GM12878 (cell line): ENCODE measurements at regions not wholly inside any gene's neighbourhood (a gene's known extent, or its start where the extent isn't known, plus 50 kb on each side); places are given as distances from the start of the nearest gene placed in this dataset.

Experiments used
- ATAC-seq: fragments of 200-7000 bp; cut with Tn5 transposase; 3 replicates; pipeline ENCODE4 v1.9.1; 2020; ENCODE audit warnings: mild to moderate bottlenecking, moderate library complexity
- BruUV-seq: library from RNA; stranded (reverse); fragments of 400-500 nt; replicated peaks from 2 replicates; lab custom pipeline; 2021; lab: Mats Ljungman, UMichigan
- CTCF ChIA-PET: fragments of 300-600 bp; sonication (Branson Sonifier 250); formaldehyde crosslinking; extraction: SDS; loops from one replicate; lab custom pipeline; 2021; ENCODE audit warnings: inconsistent platforms; lab: Yijun Ruan, JAX
- POLR2A ChIA-PET: fragments of 350-600 bp; formaldehyde crosslinking; extraction: SDS; loops from one replicate; lab custom pipeline; 2021; ENCODE audit warnings: inconsistent platforms; lab: Charles Lee
- RAD21 ChIA-PET: fragments of 300-600 bp; sonication (Branson Sonifier 250); formaldehyde crosslinking; loops from one replicate; lab custom pipeline; 2023; ENCODE audit warnings: antibody characterized with exemption; ENCODE audit not compliant: unreplicated experiment; lab: Charles Lee
- SMC1A ChIA-PET: fragments of 300-600 bp; sonication (Branson Sonifier 250); formaldehyde crosslinking; loops from one replicate; lab custom pipeline; 2023; ENCODE audit not compliant: unreplicated experiment, uncharacterized antibody; lab: Charles Lee
- DNase-seq: peaks from one replicate; pipeline ENCODE4 v3.0.0-alpha.2; 2011; ENCODE audit warnings: low read depth, low spot score
- FAIRE-seq: peaks from 3 replicates; lab custom pipeline; 2011; peaks lifted over from hg19 to GRCh38; lab: Jason Lieb, UNC
- H2AFZ ChIP-seq: 2 replicates; pipeline ENCODE4 v1.6.0; 2011; ENCODE audit warnings: low read depth, low read length, control low read depth; ENCODE audit not compliant: control insufficient read depth
- H3K27ac ChIP-seq: 2 replicates; pipeline ENCODE4 v1.5.1; 2011; ENCODE audit warnings: control low read depth; ENCODE audit not compliant: control insufficient read depth, insufficient read depth
- H3K27me3 ChIP-seq, 2 experiments: replicated peaks in 1 of 2; 2 replicates each; pipeline versions ENCODE4 v1.6.0 to v1.6.1; 2011; ENCODE audit warnings: low read length in 1 of 2; ENCODE audit not compliant: control insufficient read depth in 2 of 2, insufficient read depth in 2 of 2
- H3K36me3 ChIP-seq, 2 experiments: 2 replicates each; pipeline ENCODE4 v1.5.1; 2011; ENCODE audit warnings: low read length in 1 of 2; ENCODE audit not compliant: control insufficient read depth in 2 of 2, insufficient read depth in 2 of 2
- H3K4me1 ChIP-seq: 2 replicates; pipeline ENCODE4 v1.6.1; 2011; ENCODE audit warnings: mild to moderate bottlenecking, low read length, moderate library complexity, mixed read lengths; ENCODE audit not compliant: control insufficient read depth, insufficient read depth
- H3K4me2 ChIP-seq: 2 replicates; pipeline ENCODE4 v1.6.0; 2011; ENCODE audit warnings: control low read depth; ENCODE audit not compliant: control insufficient read depth, insufficient read depth
- H3K4me3 ChIP-seq: fragments of 200-600 bp; sonication (generic); 2 replicates; pipeline ENCODE4 v1.5.1; 2016
- H3K79me2 ChIP-seq: 2 replicates; pipeline ENCODE4 v1.6.0; 2011; ENCODE audit warnings: low read length; ENCODE audit not compliant: control insufficient read depth, insufficient read depth
- H3K9ac ChIP-seq: 2 replicates; pipeline ENCODE4 v1.8.0; 2011; ENCODE audit warnings: low read length, control low read depth, mixed read lengths; ENCODE audit not compliant: control insufficient read depth, insufficient read depth
- H3K9me3 ChIP-seq: replicated peaks from 3 replicates; pipeline ENCODE4 v1.5.1; 2011; ENCODE audit warnings: mild to moderate bottlenecking, low read length; ENCODE audit not compliant: control insufficient read depth, insufficient read depth
- H4K20me1 ChIP-seq: 2 replicates; pipeline ENCODE4 v1.6.0; 2011; ENCODE audit not compliant: control insufficient read depth, insufficient read depth
- BCL3 ChIP-seq: IDR thresholded peaks from 2 replicates; pipeline ENCODE4 v1.6.1; 2011; ENCODE audit warnings: borderline replicate concordance, low read depth, mild to moderate bottlenecking, moderate library complexity, low read length; ENCODE audit not compliant: insufficient read depth, poor library complexity, severe bottlenecking
- CHD1 ChIP-seq: IDR thresholded peaks from 2 replicates; pipeline ENCODE4 v1.6.1; 2012; ENCODE audit warnings: low read depth, low read length, improper control_type of control experiment
- CREB1 ChIP-seq: IDR thresholded peaks from 2 replicates; pipeline ENCODE4 v1.6.1; 2012; ENCODE audit warnings: low read depth, mild to moderate bottlenecking, inconsistent platforms
- EP300 ChIP-seq, 2 experiments: fragments of 150-350 bp in 1 of 2; IDR thresholded peaks; 2 replicates each; pipeline ENCODE4 v1.6.1; 2011 to 2012; ENCODE audit warnings: low read depth in 2 of 2, low read length in 2 of 2, borderline replicate concordance in 1 of 2, improper control_type of control experiment in 1 of 2, inconsistent platforms in 1 of 2; ENCODE audit not compliant: control insufficient read depth in 1 of 2
- FOXK2 ChIP-seq: fragments of 450-650 bp; IDR thresholded peaks from 2 replicates; pipeline ENCODE4 v1.6.1; 2017; ENCODE audit warnings: mild to moderate bottlenecking, moderate library complexity
- HDAC6 ChIP-seq: fragments of 200-600 bp; sonication (generic); IDR thresholded peaks from one replicate; pipeline ENCODE4 v1.8.0; 2017; ENCODE audit warnings: antibody characterized with exemption; ENCODE audit not compliant: unreplicated experiment
- JUNB ChIP-seq: IDR thresholded peaks from 2 replicates; pipeline ENCODE4 v1.6.1; 2016; ENCODE audit warnings: antibody characterized with exemption, mild to moderate bottlenecking
- SKIL ChIP-seq: fragments of 450-650 bp; IDR thresholded peaks from 2 replicates; pipeline ENCODE4 v1.6.1; 2017; ENCODE audit warnings: mild to moderate bottlenecking, low read depth, inconsistent platforms; ENCODE audit not compliant: poor library complexity, severe bottlenecking
- SREBF2 ChIP-seq: IDR thresholded peaks from 2 replicates; pipeline ENCODE4 v1.6.1; 2012; ENCODE audit warnings: mild to moderate bottlenecking, low read length
- WGBS: methylation state at CpG from one replicate; pipeline ENCODE4 v1.1.6; 2016; ENCODE audit warnings: low lambda C conversion rate; ENCODE audit not compliant: insufficient replicate concordance, insufficient coverage; ENCODE audit errors: missing lambda C conversion rate; 5-methylcytosine and 5-hydroxymethylcytosine counted together
- in situ Hi-C: fragments of 300-500 bp; cut with MboI; formaldehyde crosslinking; loops from 9 replicates; pipeline ENCODE4 v1.14.3; 2018; ENCODE audit warnings: mixed read lengths
- intact Hi-C: fragments of 100-400 bp; cut with micrococcal nuclease; formaldehyde crosslinking; loops from one replicate; pipeline ENCODE4 v1.14.2; 2022; ENCODE audit not compliant: unreplicated experiment
- TF ChIP-seq, protein P1 (sequence below): fragments of 450-650 bp; IDR thresholded peaks from 2 replicates; pipeline ENCODE4 v1.6.1; 2017; ENCODE audit warnings: mild to moderate bottlenecking

- CTCF ChIA-PET, result interaction anchor here (0.8 kb wide), 1 partner anchor 164 kb away, joined by 3 read pairs; no protein-coding TSS in a partner anchor
- TF ChIP-seq JUNB (0 out of 2 replicates have a peak, but pooled peaks have one; percentile 27), FOXK2 (no peak)
Measured at GRCh38 chr6:10269814-10270472, 144.9 kb downstream of the TFAP2A start.

DNA sequence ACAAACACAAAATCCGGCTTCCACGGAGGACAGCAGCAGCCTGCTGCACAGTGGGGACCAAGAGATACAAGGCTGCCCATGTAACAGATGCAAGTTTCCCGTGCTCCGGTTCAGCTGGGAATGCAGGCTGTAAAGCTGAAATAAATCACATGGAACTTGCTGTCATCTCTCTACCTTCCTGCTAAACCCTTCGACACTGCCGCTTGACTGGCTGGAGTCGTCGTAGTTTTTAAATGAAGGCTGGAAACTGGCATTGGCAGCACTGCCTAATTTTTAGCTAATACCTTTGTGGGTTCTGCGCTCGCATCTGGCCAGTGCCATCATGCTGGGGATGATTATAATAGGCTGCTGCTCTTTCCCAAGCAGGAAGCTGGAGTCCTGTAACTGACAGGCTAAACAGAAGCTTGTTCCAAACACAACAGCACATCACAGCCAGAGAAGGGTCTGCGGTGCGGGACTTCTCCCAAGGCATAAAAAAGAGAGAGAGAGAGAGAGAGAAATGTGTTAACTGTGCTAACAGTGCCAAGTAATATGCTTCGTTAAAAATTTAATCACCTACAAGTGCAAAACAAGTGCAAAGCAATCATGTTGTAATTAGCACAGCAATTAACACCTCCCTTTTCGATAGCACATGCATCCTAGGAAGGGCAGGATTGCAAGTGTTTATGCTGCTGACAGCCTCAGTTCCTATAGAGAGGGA, 146.1 kb downstream of the TFAP2A start:
- no peak overlapping the region for H2AFZ ChIP-seq
- ChIA-PET CTCF (no interaction called here), POLR2A (no interaction called here), RAD21 (no interaction called here), SMC1A (no interaction called here)
- BruUV-seq, result no TSS peak
- intact Hi-C loops, result no loop called here
- no peaks in the 10 kb centered on the region for H3K9me3 ChIP-seq
- no peaks in the 10 kb centered on the region for H3K36me3 ChIP-seq
- 26% methylated on average over 14 of the region's 14 CpGs for WGBS
- FAIRE-seq (no peak), DNase-seq (no peak), ATAC-seq (no peak)
- H3K79me2 ChIP-seq, result no peaks in the 10 kb centered on the region
- no peak overlapping the region for H3K4me3 ChIP-seq
- no peak overlapping the region for H3K27ac ChIP-seq
- H3K9ac ChIP-seq, result no peak overlapping the region
- peaks cover 0 to 1% of the 10 kb centered on the region in 2 experiments; a peak in 1 of 4 replicates for H3K27me3 ChIP-seq
- H3K4me2 ChIP-seq, result no peak overlapping the region
- no peaks in the 10 kb centered on the region for H3K4me1 ChIP-seq
- no peaks in the 10 kb centered on the region for H4K20me1 ChIP-seq
- in situ Hi-C loops, result no loop called here
- TF ChIP-seq EP300 (IDR thresholded peaks at IDR 0.05; ENCODE audit: borderline replicate concordance in 1 of 2, control insufficient read depth in 1 of 2, low read depth in 2 of 2, low read length in 2 of 2) (no peak), SREBF2 (no peak), CREB1 (no peak), BCL3 (no peak), CHD1 (no peak), HDAC6 (no peak), SKIL (no peak)
- TF ChIP-seq, protein P1, sequence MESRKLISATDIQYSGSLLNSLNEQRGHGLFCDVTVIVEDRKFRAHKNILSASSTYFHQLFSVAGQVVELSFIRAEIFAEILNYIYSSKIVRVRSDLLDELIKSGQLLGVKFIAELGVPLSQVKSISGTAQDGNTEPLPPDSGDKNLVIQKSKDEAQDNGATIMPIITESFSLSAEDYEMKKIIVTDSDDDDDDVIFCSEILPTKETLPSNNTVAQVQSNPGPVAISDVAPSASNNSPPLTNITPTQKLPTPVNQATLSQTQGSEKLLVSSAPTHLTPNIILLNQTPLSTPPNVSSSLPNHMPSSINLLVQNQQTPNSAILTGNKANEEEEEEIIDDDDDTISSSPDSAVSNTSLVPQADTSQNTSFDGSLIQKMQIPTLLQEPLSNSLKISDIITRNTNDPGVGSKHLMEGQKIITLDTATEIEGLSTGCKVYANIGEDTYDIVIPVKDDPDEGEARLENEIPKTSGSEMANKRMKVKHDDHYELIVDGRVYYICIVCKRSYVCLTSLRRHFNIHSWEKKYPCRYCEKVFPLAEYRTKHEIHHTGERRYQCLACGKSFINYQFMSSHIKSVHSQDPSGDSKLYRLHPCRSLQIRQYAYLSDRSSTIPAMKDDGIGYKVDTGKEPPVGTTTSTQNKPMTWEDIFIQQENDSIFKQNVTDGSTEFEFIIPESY, result no peak

More at GRCh38 chr6:10269814-10270472, 144.9 kb downstream of the TFAP2A start:
- H3K36me3 ChIP-seq, result no peaks in the 10 kb centered on the region
- BruUV-seq, result no TSS peak
- H3K79me2 ChIP-seq, result no peaks in the 10 kb centered on the region
- ChIA-PET RAD21 (no interaction called here), POLR2A (no interaction called here), SMC1A (no interaction called here)
- in situ Hi-C loops, result no loop called here
- WGBS, result 22% methylated on average over 6 of the region's 6 CpGs
- H3K4me2 ChIP-seq, result no peak overlapping the region
- intact Hi-C loops, result no loop called here
- FAIRE-seq, result no peak
- no peak overlapping the region for H3K4me3 ChIP-seq
- no peak overlapping the region for H3K27ac ChIP-seq
- no peaks in the 10 kb centered on the region for H3K9me3 ChIP-seq
- no peak overlapping the region for H3K9ac ChIP-seq
- no peak overlapping the region for H2AFZ ChIP-seq
- no peaks in the 10 kb centered on the region for H3K4me1 ChIP-seq
- peaks cover 0 to 1% of the 10 kb centered on the region in 2 experiments; a peak in 1 of 4 replicates for H3K27me3 ChIP-seq
- ATAC-seq, result peak; percentile 63
- H4K20me1 ChIP-seq, result no peaks in the 10 kb centered on the region
- DNase-seq, result no peak
